ENCODE measurements at regions not wholly inside any gene's neighbourhood (a gene's known extent, or its start where the extent isn't known, plus 50 kb on each side); places are given as distances from the start of the nearest gene placed in this dataset.

- DNase-seq (ENCODE audit: low read depth) = no peak
- no peak overlapping the region for H3K4me3 ChIP-seq (ENCODE audit: low read depth, low read length)
- TF ChIP-seq, protein P1, sequence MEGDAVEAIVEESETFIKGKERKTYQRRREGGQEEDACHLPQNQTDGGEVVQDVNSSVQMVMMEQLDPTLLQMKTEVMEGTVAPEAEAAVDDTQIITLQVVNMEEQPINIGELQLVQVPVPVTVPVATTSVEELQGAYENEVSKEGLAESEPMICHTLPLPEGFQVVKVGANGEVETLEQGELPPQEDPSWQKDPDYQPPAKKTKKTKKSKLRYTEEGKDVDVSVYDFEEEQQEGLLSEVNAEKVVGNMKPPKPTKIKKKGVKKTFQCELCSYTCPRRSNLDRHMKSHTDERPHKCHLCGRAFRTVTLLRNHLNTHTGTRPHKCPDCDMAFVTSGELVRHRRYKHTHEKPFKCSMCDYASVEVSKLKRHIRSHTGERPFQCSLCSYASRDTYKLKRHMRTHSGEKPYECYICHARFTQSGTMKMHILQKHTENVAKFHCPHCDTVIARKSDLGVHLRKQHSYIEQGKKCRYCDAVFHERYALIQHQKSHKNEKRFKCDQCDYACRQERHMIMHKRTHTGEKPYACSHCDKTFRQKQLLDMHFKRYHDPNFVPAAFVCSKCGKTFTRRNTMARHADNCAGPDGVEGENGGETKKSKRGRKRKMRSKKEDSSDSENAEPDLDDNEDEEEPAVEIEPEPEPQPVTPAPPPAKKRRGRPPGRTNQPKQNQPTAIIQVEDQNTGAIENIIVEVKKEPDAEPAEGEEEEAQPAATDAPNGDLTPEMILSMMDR (IDR thresholded peaks at IDR 0.05; ENCODE audit: low read depth, low read length, missing control alignments) = no peak
These were observed 267.2 kb upstream of the MTNR1B start for GRCh38 chr11:92702037-92702804.

DNA sequence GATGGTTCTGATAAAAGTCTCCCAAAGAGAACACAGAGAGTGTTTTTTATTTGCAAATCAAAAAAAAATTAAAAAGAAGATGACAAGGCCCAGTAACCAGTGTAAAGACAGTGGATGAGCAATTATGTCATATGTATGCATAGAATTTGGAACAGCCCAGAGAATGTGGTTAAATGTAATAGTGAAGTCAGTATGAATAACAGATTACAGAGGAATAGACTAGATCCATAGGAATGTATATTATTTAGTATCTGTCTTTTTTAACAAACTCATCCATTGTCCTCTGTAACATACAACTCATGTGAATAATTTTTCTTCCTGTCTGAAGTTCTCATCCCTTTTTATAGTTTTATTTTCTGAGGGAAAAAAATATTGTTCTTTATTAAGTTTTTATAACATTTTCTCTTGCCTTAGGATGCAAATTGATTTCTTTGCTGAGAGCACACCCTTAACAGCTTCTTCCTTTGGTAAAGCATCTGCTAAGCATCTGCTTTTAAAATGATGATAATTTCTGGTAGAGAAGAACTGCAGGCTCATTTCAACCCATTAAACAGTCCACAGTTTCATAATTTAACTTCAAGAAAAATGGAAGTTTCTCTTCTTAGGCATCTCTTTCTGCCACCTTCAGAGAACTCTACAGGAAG is 266.5 kb upstream of the MTNR1B start:
- no peak for DNase-seq (ENCODE audit: low read depth)
- TF ChIP-seq, protein P1 (IDR thresholded peaks at IDR 0.05; ENCODE audit: low read depth, low read length, missing control alignments) = no peak
- no peak overlapping the region for H3K4me3 ChIP-seq (ENCODE audit: low read depth, low read length)

DNA sequence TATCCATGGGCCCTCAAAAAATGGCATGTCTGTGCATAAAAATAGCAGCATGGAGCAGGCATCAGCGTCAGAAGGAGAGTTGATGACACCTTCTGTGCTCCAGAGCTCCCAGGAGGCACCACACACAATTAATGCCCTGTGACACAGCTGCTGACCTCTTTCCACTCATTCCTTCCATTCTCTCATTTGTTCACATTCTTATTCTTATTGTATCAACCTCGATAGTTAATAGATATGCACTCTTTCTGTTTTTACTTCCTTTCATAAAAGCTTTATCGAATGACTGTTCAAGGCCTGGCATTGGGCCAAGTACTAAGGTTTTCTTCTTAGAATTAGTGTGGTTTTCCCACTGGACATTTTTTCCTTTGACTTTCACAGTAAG is 266.0 kb upstream of the MTNR1B start:
- DNase-seq (ENCODE audit: low read depth) = no peak
- TF ChIP-seq, protein P1 (IDR thresholded peaks at IDR 0.05; ENCODE audit: low read depth, low read length, missing control alignments) = no peak
- no peak overlapping the region for H3K4me3 ChIP-seq (ENCODE audit: low read depth, low read length)

DNA sequence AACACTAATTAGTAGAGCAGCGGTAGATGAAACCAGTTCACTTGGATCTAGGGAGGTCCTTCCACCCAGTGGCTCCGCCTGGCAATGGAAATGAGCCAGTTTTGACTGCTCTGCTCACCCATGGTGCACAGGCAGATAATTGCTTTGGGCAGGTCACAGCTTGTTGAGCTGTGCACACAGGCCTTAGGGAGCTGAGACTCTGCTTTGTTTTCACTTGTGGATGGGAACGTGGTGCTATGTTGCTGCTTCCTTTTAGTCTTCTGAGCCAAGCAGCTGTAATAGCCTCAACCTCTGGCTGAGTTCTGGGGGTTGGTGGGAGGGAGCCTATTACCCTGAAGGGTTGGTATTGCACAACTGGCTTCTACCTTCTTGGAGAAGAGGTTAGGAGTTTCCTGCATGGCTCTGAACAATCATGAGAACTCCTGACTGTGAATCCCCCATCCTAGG is 262.3 kb upstream of the MTNR1B start:
- TF ChIP-seq, protein P1 (IDR thresholded peaks at IDR 0.05; ENCODE audit: low read depth, low read length, missing control alignments) = no peak
- no peak for DNase-seq (ENCODE audit: low read depth)
- H3K4me3 ChIP-seq (ENCODE audit: low read depth, low read length) = no peak overlapping the region

DNA sequence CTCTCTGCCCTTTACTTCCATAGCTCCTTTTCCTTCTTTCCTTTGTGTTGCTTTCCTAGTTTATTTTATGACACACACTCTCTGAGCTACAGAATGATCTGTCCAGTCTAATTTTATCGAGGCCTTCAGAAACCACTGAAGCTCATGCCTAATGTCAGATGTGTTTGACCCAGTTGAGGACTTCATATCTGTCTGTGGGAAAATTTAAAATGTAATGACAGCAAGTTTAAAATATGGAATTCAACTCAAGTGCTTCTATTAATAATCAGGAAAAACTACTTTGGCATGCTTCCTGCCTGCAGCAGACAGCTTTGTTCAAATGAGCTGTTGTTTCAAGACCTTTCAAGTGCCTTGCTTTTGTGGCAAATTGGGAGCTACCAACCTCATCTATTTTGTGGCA is 261.8 kb upstream of the MTNR1B start:
- no peak for DNase-seq (ENCODE audit: low read depth)
- TF ChIP-seq, protein P1 (IDR thresholded peaks at IDR 0.05; ENCODE audit: low read depth, low read length, missing control alignments) = no peak
- H3K4me3 ChIP-seq (ENCODE audit: low read depth, low read length) = no peak overlapping the region

- TF ChIP-seq, protein P1 (IDR thresholded peaks at IDR 0.05; ENCODE audit: low read depth, low read length, missing control alignments) = no peak
- H3K4me3 ChIP-seq (ENCODE audit: low read depth, low read length) = no peak overlapping the region
- DNase-seq (ENCODE audit: low read depth) = no peak
These were observed 260.1 kb upstream of the MTNR1B start for GRCh38 chr11:92709329-92709728.

Measured in GM12864 (cell line).